ENCODE measurements at regions not wholly inside any gene's neighbourhood (a gene's known extent, or its start where the extent isn't known, plus 50 kb on each side); places are given as distances from the start of the nearest gene placed in this dataset.
A peak's percentile ranks its signal among the peaks of the same experiment; 100 is the strongest.
"Not testable (repeated sequence)": the region's sequence is repeated elsewhere in the genome, so short reads cannot be mapped to it uniquely, and the experiment has no call there.

DNA sequence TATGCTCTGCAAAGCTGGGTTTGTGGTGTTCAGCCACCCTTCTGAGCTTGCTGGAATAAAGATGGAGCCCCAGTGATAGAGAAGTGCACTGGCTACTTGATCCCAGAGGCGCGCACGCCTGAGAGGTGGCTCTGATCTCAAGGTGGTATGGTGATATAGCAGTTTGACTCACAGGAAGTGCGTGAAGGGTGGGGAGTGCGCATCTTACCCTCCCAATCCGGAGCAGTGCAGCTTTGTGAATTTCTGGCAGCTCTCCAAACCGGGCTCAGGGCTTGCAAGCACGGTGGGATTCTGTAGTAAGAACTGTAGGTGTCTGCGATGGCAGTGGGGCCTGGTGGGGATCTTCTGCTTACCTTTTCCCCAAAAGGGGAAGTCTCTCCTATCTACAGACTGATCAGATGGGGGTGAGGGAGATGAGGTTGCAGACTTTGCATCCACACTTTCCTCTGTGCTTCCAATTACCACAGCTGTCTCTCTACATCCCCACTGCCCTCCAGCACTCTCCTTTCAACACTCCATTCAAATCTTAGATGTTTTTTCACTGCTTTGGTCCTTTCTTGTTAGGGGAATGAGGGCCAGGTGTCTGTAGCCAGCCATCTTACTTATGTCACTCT, 197.4 kb upstream of the SLC38A2 start:
- DNase-seq: no peak

DNA sequence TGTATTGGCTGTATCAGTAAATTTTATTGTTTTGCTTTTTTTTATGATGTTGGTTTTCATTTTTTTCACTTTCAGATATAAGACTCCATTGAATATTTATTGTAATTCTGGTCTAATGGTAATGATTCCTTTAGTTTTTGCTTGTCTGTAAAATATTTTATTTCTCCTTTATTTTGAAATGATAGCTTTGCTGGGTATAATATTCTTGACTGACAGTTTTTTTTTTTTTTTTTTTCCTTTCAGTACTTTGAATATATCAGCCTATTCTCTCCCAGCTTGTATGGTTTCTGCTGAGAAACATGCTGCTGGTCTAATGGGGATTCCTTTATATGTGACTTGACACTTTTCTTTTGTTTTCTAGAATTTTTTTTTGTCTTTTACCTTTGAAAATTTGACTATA, 195.1 kb upstream of the SLC38A2 start:
- no peak for DNase-seq

DNA sequence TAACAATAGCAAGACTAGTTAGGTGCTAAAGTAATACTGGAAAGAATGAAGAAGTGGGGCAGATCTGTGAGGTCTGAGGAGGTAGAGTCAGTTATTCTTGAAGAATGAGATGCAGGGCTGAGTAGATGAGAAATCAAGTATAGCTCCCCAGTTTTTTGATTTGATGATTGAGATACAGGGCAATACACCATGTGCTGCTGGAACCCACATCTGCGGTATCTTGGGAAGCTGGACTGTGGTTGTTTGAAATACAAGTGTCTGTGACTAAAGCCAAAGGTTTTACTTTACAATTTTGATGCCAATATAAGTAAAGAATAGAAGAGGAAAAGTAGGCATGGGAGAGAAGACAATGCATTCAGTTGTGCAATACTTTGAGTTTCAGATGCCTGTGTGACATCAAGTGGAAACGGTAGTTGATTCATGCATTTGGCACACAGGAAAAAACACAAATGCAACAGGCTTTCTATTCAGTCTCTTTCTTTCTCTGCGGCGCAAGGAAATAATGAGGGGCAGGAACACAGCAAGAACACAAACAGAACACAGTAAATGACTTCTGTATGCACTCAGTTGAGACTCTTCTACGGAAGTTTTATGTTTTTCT, 190.2 kb upstream of the SLC38A2 start:
- no peak for DNase-seq

GRCh38 chr12:46561769-46562624, 189.4 kb upstream of the SLC38A2 start:
- not testable (repeated sequence) for DNase-seq

DNA sequence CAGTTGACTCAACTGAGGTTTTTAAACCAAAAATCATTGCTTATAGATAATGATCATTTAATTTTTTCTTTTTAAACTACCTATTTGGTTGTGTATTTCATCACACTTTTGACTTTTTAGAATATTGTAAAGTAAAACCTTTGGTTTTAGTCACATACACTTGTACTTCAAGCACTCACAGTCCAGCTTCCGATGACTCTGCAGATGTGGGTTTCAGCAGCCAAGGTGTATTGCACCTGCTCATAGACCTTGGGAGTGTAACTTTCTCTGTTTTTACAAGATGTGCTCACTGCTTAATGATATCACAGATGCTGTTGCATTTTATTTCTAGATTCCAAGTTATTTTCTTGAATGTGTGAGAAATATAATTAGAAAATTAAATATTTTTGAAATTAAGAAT, 188.3 kb upstream of the SLC38A2 start:
- DNase-seq: no peak

DNA sequence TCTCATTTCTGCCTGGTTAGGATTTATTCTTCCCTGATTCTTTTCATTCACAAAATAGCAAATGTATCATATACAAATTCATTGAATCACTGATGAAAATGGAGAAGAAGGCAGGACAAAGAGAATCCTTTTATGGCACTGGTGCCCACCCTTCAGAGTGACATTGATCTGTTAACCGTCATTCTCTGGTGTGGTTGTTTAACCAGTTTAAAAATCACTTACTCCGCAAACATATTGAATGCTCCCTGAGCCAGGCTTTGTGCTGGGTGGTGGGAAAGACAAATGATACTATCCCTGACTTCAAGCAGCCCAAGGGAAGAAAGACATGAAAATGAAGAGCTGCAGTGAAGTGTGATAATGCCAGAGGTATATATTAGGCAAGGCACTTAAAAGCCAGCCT, 187.5 kb upstream of the SLC38A2 start:
- no peak for DNase-seq

DNA sequence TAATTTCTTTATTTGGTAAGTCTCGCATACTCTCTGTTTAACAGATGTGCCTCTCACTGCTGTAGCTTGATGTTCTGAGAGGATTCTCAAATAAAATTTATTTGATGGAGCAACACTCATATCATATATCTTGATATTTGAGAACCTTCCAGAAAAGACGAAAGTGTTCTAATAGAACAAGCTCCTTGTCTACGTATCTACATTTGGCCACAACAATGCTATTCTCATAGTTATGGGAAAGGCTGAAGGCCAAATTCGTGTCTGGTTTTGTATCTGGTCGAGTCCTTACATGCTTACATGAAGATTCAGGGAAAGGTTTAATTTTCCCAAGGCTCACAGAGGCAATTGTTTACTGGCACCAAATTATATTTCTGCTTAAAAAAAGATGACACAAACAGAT, 186.7 kb upstream of the SLC38A2 start:
- DNase-seq: no peak

GRCh38 chr12:46558677-46559076, 186.1 kb upstream of the SLC38A2 start:
- no peak for DNase-seq

DNA sequence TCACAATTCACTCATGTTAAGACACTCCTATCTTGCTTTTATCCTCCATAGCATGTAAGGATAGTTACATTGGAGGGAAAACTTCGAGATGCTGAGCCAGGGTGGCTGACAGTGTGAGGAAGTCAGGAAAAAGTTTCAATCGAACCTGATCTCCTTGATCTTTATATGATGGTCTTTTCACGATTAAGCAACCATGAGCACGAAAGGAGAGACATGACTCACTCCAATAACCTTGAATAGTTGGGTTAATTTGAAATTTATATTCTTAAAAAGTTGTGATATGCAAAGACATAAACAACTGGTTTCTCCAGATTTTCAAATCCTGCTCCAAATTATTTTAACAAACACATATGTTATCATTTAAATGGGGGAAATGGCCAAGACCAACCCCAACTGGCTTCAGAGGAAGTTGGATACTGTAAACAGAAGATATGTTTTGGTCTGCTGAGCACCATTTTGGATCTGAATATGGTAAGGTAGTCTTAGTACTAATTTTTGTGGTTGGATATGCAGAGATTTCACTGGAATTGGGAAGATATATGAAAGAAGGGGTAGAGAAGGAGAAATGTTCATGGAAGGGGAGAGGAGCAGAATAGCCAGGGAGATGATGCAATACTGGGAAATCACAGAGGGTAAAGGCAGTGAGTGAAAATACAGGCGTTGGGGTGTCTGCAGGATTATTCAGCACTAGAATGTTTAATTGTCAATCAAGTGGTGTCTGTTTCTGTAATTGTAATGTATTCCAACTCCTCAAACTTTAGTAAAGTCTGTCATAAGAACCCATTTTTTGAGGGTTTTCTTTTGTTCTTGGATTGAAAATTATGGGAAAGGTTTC, 185.2 kb upstream of the SLC38A2 start:
- DNase-seq: no peak

GRCh38 chr12:46556819-46557524, 184.4 kb upstream of the SLC38A2 start:
- DNase-seq: peak; percentile 19

DNA sequence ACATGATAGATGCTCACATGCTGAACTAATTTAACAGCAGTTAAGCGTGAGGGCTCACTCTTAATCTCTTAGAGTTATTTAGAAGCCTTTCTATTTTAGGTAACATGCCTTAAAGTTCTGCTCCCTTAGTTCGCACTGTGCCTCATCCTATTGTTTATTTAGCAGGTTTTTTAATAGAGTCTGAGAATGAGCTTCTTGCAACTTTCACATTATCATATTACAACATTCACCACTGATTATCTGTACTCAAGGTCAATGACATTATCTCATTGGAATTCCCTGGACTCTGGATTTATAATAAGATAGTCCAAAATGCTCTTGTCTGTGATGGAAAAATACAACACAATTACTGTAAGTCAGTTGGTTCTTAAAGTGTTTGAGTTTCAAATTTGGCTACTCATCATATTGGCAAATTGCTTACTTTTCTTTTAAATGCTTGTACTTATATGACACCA, 183.6 kb upstream of the SLC38A2 start:
- no peak for DNase-seq

DNA sequence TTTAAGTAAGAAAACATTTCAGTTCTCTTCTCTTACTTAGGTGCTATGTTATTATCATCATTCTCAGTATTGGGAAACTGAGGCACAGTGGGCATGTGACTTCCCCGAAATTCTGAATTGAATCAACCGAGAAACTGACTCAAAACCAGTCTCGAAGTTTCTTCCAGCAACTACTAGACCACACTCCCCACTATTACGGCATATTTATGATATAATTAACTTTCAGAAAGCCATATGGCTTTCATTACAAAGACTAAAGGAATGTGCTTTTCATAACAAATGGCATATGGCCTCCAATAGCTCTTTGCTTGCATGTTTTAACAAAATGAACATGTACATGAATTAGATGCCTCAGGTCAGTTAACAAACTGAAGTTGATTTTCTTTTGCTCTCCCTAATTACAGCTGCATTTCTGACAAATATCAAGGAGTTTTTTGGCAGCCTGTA, 182.9 kb upstream of the SLC38A2 start:
- DNase-seq: no peak

DNA sequence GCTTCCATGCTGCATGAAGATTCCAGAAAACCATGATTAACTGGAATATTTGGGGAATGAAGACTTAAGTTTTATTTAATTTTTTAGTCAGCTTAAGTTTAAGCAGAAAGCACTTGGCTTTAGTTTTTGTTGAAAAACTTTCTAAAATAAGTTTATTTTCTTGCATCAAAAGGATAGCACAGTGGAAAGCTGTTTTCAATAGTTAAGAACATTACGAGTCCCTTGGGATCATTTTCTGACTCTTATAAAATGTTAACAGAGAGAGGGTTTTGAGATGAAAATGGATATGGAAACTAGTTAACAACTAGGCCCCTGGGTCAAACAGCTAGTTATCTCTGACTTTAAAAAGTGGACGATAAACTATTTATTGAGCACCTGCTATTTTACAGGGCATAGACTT, 181.9 kb upstream of the SLC38A2 start:
- DNase-seq: no peak

GRCh38 chr12:46553911-46554310, 181.3 kb upstream of the SLC38A2 start:
- no peak for DNase-seq

- no peak for DNase-seq
These were observed 180.7 kb upstream of the SLC38A2 start for GRCh38 chr12:46553266-46553665.

- no peak for DNase-seq
These were observed 177.8 kb upstream of the SLC38A2 start for GRCh38 chr12:46550266-46550879.

DNA sequence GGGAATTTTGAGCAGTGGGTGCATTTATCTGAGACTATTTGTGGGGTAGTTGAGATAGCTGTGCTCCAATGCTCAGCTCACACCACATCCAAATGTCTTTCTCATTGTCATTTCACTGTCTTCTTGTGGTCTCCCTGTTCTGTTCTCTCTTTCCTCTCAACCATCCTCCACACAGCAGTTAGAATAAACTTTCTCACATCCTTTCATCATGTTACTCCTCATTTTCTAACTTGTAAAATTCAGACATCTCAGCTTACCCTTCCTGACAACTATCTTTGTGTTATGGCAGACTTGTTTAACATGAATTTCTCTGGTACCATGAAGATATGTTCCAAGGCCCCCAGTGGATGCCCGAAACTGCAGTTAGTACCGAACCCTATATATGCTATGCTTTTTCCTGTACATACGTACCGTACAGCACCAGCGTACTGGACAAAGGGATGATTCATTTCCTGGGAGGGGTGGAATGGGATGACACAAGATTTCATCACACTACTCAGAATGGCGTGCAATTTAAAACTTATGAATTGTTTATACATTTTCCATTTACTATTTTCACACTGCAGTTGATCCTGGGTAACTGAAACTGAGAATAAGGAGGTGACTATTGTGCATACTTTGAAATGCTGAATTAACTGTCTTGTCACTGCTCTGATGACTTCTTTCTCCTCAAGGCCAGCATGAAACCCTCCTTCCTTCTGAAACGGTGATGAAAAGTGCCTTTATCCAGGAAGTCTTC, 177.1 kb upstream of the SLC38A2 start:
- peak; percentile 81 for DNase-seq

GRCh38 chr12:46548605-46549071, 176.1 kb upstream of the SLC38A2 start:
- DNase-seq: no peak

- no peak for DNase-seq
These were observed 175.1 kb upstream of the SLC38A2 start for GRCh38 chr12:46547421-46548354.
